ENCODE measurements at regions not wholly inside any gene's neighbourhood (a gene's known extent, or its start where the extent isn't known, plus 50 kb on each side); places are given as distances from the start of the nearest gene placed in this dataset.

DNA sequence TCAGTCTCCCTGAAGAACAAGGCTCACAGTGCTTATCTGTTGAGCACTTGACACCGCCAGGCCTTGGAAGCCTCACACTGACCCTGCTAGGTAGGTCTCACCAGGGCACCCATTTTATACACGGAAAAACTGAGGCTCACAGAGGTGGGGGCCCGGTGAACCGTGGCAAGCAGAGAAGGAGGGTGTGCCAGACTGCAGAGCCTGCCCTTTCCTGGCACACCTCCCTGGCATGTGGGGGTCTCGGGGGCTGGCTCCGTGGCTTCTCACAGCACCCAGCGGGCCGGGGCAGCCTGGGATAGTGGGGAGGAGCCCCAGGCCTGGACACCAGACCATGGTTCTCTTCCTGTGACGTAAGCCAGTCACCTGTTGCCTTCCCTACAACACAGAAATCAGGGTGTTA lies 53.7 kb upstream of the IER5L start:
- H3K4me3 ChIP-seq (ENCODE audit: low read length): no peak overlapping the region
- no peak for DNase-seq (ENCODE audit: low read depth, low spot score)

DNA sequence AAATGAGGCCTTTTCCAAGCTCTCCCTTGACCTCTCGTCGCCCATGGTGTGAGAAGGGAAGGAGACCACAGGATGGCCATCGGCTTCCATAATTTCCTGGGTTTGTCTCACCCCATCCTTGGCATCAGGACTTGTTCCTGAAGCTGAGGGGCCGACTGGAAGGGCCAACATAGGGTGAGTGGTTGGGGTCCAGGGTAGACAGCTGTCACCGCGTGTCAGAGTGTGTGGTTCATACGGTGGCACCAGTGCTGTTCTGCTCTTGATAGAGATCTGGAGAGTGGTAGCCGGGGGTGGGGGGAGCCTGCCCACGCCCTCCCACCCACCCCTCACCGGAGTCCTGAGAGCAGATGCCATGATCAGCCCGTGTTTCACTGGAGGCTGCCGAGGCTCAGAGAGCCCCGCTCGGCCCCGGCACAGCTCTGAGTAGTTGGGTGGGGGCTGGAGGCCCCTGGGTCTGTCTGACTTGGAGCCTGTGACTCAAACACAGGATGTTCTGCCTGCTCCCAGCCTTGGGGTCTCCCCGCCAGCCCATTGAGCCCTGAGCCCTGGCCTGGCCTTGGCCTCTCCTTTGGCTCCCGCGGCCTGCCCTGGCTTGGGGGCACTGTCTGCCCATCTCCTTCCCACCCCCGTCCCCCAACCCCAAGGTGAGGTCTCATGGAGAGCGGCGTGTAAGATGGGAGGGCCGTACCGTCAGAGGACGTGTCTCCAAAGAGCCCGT lies 53.1 kb upstream of the IER5L start:
- no peak overlapping the region for H3K4me3 ChIP-seq (ENCODE audit: low read length)
- no peak for DNase-seq (ENCODE audit: low read depth, low spot score)

DNA sequence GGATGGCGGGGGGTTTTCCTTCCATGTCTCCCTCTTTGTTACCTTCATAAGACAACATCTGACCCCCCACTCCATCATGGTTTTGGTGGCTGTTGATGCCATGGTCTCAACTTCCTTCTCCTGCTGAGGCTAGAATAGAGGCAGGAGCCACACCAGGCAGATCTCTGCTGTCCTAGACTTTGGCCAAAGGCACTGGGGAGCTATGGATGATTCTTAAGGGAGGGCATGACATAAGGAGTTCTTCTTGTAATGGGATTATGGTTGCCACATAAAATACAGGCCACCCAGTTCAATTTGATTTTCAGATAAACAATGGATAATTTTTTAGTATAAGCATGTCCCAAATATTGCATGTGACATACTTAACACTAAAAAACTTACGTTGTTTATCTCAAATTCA lies 52.2 kb upstream of the IER5L start:
- no peak for DNase-seq (ENCODE audit: low read depth, low spot score)

More for the DNA sequence above, 52.2 kb upstream of the IER5L start:
- H3K4me3 ChIP-seq (ENCODE audit: low read length): no peak overlapping the region

All from Jurkat, Clone E6-1 (cell line).